NCI-H345 (cell line): ENCODE measurements at regions not wholly inside any gene's neighbourhood (a gene's known extent, or its start where the extent isn't known, plus 50 kb on each side); places are given as distances from the start of the nearest gene placed in this dataset.
"Not testable (repeated sequence)": the region's sequence is repeated elsewhere in the genome, so short reads cannot be mapped to it uniquely, and the experiment has no call there.

Experiments
- DNase-seq: peaks from one replicate; lab custom pipeline; 2025; lab: John Stamatoyannopoulos, UW

DNA sequence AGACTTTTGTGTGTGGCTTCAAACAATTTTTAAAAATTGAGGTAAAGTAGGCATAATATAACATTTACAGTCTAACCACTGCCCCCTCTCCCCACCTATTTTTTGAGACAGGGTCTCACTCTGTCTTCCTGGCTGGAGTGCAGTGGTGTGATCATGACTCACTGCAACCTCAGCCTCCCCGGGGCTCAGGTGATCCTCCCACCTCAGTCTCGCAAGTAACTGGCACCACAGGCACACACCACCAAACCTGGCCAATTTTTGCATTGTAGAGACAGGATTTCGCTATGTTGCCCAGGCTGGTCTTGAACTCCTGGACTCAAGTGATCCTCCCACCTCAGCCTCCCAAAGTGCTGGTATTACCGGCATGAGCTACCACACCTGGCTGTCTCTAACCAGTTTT is 161.8 kb downstream of the GOSR1 start:
- not testable (repeated sequence) for DNase-seq

DNA sequence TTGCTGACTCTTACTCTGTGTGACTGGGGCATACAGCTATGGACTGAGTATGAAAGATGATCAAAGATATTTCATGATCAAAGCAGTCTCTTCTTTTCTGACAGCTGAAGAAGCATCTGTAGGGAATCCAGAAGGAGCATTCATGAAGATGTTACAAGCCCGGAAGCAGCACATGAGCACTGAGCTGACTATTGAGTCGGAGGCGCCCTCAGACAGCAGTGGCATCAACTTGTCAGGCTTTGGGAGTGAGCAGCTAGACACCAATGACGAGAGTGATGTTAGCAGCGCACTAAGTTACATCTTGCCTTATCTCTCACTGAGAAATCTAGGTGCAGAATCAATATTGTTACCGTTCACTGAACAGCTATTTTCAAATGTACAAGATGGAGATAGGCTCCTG is 154.4 kb downstream of the GOSR1 start:
- not testable (repeated sequence) for DNase-seq

DNA sequence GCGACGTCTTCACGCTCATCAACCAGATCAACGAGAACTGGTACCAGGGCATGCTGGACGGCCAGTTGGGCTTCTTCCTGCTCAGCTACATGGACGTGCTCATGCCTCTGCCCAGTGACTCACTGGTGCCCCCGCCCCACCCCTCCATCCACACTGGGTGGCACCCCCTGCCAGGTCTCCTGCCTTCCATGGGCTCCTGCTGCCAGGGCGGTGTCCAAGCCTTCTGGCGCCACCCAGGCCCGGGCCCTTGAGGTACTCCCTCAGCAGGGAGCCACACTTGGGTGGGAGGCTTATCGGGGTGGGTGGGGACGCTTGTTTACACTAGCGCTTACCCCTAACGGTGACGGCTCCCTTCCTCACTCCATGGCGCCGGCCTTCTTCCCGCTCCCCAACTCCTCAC is 148.2 kb downstream of the GOSR1 start:
- DNase-seq = not testable (repeated sequence)

DNA sequence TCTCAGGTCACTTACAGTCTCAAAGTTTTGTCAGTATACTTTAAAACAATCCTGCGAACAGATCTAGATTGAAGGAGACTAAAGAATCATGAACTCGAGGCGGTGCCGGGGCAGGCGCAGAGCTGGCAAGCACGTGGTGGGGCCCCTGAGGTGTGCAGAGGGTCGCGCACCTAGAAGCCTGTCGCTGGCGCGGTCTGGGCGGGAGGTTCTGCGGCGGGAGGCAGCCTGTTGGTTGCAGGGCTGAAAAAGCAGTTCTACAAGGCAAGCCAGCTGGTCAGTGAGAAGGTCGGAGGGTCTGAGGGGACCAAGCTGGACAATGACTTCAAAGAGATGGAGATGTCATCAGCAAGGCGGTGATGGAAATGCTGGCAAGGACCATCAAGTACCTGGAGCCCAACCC is 147.0 kb downstream of the GOSR1 start:
- not testable (repeated sequence) for DNase-seq

DNA sequence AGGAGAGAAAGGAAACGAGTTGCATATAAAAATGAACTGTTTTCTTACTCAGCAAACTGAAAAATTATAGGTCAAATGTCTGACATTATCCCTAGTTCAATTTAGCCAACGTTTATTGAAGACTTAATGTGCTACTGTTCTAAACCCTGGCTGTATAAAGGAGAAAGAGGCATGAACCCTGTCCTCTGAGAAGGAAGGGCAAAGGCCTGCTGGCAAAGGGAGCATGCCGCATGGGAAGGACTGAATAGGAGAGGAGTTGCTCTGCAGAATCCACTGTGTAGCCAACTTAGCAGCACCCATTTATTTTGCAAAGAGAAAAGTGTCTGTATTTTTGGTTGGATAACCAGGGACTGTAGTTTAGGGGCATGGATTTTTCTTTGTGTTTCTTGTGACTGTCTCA is 132.5 kb downstream of the GOSR1 start:
- not testable (repeated sequence) for DNase-seq

DNA sequence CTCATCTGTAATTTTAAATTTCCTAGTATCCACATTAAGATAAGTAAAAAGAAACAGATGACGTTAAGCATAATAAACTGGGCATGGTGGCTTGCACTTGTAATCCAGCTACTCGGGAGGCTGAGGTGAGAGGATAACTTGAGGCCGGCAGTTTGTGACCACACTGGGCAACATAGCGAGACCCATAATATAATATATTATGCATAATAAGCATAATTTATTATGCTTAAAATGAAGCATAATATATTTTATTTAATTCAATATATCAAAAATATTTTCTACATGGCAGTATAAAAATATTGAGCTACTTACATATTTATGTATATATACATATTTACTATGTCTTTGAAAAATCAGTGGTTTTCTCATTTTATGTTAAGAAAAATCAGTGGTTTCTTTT is 128.3 kb downstream of the GOSR1 start:
- no peak for DNase-seq

DNA sequence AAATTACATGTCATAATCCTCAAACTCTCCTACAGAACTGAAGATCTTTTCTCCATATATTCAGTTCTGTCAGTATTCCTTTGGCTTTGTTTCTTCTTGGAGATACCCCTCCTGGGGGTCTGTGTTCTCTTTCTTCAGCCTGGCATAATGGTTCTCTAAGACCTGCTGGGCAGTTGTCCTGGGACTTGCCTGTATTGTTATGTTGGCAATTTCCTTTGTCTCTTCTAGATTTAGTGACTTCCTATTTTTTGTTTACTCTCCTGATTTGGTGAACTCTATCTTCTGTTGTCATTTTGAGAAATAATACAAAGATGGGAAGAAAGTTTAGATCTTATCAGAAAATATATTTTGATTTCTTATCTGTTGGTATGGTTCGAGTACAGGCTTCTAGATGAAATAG is 127.8 kb downstream of the GOSR1 start:
- no peak for DNase-seq

DNA sequence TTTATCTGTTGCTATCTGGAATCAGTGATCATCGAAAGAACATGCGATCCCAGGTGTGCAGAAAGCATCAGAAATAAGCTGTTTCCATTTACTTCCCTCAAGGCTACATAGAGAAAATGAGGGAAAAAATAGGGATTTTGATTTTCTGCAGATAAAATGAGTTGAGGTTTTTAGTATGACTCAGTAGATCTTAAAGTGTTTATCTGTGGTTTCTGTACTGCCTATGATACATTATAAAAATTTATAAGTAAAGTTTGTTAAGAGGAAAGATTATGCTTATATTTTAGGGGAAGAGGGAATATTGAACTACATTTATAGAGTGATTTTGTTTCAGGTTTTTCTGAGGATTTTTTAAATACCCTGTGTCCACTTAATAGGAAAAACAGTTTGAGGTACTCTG is 125.2 kb downstream of the GOSR1 start:
- not testable (repeated sequence) for DNase-seq

DNA sequence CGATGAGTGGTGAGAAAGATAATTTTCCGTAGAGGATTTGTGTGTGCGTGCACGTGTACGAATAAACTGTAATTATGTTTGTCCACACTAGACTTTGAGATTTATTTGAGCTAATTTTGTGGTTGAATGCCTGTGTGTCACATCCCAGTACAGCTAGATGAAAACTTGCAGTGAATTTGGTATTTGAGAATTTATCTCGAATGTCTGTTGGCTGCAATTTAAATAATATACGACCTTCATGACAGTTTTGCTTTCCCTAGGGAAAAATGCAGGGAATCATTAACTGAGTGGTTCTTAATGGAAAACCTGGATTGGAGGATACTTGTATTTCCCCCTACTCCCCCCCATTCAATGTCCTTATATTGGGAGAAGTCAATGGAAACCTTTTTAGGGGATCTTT is 124.8 kb downstream of the GOSR1 start:
- DNase-seq = not testable (repeated sequence)

DNA sequence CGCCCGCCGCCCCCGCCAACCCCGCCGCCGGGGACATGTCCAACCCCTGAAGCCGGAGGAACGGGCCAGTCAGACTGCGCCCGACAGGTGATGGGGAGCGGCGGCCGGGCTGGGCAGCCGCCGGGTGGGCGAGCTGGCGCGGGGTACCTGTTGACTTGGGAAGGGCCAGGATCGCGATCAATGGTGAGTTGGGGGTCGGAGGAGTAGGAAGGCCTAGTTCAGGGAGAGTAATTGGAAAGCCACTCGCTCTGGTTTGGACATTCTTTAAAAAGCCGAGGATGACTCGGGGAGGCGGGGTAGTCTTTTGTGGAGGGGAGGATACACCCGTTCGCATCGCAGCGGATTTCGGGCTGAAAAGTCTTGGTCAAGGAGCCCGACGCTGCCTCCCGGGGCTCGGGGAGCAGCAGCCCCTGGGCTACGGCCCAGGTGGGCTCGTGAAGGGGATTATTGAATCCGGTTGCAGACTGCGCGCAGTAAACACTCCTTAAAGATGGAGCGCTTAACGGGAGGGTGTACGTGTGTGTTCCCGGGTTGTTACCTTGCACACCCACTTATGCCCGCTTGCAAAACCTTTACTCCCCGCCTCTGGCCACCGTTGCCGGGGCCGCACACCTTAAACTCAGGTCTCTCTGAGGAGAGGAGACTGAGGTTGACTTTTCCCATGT is 123.8 kb downstream of the GOSR1 start:
- peak; percentile 18 for DNase-seq

DNA sequence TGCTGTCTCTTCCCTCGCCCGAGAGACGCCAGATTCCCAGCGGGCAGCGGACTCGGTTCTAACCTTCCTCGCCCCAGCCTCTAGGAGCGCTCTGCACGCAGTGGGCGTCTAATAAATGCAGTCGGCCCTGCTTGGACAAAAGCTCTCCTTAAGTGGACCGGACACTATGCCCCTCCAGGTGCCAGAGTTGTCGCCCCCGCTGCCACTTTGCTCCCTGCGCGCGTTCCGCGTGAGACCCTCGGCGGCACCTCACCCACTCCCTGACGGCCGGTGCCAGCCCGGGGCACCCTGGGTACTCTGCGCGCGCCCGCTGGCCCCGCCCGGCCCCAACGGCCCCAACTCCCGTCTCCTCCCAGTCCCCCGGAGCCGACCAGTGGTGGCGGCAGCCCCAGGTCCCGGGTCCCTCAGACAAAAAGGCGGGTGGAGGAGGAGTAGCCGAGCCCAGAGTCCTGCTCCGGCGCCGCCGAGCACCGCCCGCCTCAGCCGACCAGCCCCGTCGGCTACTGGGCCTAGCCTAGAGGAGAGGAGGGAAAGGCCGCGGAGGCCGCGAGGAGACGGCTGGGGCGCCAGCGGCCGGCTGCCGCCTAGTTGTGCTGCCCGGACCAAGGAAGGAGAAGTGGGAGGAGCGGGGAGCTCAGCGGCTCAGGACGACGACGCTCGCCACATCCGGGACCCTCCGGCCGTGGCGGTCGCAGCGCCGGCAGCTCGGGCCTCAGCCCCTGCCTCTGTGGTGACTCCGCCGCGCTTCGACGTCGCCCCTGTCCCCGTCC is 123.0 kb downstream of the GOSR1 start:
- peak; percentile 83 for DNase-seq

DNA sequence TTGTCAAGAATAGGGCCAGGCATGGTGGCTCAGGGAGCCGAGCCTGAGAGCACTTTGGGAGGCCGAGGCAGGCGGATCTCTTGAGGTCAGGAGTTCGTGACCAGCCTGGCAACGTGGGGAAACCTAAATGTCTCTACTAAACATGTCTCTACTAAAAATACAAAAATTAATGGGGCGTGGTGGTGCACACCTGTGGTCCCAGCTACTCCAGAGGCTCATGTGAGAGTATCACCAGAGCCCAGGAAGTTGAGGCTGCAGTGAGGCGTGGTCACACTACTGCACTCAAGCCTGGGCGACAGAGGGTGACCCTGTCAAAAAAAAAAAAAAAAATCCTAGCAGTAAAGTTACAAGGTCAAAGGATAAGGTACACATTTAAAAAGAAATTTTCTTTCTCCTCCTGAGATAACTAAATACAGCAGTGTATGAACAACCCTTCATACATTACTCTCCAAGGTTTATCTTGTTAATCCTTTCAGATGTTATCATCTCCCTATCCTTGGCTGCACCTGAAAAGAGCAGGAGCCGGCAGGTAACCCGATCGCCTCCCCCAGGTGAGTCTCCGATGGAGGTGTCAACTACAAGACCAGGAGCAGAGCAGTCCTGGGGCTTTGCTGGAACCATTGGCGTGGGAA is 122.3 kb downstream of the GOSR1 start:
- DNase-seq = no peak

DNA sequence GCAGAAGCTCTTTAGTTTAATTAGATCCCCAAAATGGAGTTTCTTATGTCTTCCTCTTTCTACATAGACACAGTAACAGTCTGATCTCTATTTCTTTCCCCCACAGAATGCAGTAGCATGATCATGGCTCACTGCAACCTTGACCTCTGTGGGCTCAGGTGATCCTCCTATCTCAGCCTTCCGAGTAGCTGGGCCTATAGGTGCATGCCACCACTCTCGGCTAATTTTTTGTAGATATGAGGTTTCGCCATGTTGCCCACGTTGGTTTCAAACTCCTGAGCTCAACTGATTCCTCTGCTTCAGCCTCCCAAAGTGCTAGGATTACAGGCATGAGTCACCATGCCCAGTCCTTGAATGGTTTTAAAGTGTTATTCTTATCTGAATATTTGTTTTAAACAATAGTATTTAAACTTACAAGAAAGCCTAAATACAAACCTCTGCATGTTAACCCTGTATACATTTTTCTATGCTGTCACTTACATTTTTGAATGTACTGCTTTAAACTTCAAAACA is 120.6 kb downstream of the GOSR1 start:
- DNase-seq = no peak

DNA sequence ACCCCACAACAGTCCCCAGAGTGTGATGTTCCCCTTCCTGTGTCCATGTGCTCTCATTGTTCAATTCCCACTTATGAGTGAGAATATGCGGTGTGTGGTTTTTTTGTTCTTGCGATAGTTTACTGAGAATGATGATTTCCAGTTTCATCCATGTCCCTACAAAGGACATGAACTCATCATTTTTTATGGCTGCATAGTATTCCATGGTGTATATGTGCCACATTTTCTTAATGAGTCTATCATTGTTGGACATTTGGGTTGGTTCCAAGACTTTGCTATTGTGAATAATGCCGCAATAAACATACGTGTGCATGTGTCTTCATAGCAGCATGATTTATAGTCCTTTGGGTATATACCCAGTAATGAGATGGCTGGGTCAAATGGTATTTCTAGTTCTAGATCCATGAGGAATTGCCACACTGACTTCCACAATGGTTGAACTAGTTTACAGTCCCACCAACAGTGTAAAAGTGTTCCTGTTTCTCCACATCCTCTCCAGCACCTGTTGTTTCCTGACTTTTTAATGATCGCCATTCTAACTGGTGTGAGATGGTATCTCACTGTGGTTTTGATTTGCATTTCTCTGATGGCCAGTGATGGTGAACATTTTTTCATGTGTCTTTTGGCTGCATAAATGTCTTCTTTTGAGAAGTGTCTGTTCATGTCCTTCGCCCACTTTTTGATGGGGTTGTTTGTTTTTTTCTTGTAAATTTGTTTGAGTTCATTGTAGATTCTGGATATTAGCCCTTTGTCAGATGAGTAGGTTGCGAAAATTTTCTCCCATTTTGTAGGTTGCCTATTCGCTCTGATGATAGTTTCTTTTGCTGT is 120.0 kb downstream of the GOSR1 start:
- DNase-seq = not testable (repeated sequence)

DNA sequence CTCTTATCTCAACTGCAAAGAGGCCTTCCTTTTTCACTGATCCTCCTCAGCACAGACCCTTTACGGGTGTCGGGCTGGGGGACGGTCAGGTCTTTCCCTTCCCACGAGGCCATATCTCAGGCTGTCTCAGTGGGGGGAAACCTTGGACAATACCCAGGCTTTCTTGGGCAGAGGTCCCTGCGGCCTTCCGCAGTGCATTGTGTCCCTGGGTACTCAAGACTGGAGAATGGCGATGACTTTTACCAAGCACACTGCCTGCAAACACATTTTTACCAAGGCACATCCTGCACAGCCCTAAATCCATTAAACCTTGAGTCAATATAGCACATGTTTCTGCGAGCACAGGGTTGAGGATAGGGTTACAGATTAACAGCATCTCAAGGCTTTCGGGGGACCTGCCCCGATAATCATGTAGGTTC is 117.8 kb downstream of the GOSR1 start:
- DNase-seq = not testable (repeated sequence)

DNA sequence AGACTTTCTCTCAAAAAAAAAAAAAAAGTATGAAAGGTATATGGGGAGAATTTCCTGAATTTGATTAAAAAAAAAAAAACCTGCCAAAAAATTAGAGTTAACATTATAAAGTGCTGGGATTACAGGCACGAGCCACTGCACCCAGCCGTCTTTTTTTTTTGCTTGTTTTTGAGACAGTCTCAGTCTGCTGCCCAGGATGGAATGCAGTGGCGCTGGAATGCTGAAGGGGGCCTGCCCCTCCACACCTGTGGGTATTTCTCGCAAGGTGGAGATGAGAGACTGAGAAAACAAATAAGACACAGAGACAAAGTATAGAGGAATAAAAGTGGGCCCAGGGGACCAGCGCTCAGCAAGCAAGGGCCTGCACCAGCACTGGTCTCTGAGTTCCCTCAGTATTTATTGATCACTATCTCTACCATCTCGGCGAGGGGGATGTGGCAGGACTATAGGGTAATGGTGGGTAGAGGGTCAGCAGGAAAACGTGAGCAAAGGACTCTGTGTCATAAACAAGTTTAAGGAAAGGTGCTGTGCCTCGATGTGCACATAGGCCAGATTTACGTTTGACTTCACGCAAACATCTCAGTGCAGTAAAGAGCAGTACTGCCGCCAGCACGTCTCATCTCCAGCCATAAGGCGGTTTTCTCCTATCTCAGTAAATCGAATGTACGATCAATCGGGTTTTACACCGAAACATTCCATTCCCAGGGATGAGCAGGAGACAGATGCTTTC is 117.2 kb downstream of the GOSR1 start:
- no peak for DNase-seq

DNA sequence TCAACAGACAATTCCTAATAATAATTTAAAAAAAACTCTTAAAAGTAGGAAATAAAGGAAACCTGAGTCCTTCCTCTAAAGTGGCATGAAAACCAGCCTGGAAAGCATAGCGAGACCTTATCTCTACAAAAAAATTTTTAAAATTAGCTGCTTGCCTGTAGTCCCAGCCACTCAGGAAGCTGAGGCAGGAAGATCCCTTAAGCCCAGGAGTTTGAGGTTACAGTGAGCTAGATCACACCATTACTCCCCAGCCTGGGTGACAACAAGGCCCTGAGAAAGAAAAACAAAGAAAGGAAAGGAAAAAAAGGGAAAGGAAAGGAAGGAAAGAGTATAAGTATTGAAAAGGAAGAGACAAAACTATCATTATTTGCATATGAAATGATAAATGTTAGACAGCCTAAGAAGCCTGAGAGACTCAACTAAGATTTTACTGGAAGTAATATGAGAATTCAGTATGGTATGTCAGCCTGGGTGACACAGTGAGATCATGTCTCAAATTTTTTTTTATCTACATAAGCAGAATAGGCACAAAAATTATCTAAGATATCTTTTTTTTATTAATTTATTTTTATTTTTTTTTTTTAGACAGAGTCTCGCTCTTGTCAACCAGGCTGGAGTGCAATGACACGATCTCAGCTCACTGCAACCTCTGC is 113.0 kb downstream of the GOSR1 start:
- no peak for DNase-seq

DNA sequence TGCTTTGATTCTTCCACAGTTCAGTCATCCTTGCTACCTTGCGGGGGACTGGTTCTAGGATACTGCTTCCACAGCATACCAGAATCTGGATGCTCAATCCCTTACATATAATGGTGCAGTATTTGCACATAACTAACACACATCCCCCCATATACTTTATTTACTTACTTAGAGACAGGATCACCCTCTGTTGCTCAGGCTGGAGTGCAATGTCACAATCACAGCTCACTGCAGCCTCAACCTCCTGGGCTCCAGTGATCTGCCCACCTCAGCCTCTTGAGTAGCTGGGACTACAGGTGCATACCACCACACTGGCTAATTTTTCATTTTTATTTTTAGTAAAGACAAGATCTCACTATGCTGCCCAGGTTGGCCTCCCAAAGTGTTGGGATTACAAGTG is 112.2 kb downstream of the GOSR1 start:
- no peak for DNase-seq

DNA sequence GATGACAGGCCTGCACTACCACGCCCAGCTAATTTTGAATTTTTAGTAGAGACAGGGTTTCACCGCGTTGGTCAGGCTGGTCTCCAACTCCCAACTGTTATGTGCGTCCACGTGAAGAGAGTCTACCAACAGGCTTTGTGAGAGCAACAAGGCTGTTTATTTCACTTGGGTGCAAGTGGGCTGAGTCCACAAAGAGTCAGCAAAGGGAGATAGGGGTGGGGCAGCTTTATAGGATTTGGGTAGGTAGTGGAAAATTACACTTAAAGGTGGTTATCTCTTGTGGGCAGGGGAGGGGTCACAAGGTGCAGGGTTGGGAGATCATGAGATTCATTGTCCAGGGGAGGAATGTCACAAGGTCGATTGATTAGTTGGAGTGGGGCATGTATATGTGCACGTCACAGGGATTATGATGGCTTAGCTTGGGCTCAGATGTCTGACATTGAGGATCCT is 111.6 kb downstream of the GOSR1 start:
- DNase-seq = no peak

DNA sequence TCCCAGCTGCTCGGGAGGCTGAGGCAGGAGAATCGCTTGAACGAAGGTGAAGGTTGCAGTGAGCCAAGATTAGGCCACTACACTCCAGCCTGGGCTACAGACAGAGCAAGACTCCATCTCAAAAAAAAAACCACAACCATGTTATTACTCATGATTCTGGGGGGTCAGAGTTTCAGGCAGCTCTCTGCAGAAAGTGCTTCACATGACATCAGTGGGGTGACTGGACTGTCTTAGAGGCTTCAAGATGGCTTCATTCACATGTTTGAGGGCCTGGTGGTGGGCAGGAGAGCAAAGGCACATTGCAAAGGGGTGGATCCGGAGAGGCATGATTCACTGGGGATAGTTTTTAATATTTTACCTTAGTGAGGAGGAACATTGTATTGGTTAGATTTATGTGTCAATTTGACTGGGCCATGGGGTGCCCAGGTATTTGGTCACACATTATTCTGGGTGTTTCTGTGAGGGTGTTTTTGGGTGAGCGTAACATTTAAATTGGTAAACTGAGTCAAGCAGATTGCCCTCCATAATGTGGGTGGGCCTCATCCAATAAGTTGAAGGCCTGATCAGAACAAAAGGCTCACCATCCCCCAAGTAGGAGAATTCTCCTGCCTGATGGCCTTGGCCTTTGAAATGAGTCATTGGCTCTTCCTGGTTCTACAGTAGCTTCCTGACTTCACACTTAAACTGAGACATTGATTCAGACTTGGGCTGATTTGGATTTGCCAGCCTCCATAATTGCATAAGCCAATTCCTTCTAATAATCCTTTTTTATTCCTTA is 109.8 kb downstream of the GOSR1 start:
- no peak for DNase-seq
